IMR-90 (cell line): ENCODE measurements at regions not wholly inside any gene's neighbourhood (a gene's known extent, or its start where the extent isn't known, plus 50 kb on each side); places are given as distances from the start of the nearest gene placed in this dataset.

Experiments used
- ATAC-seq: fragments of 200-7000 bp; cut with Tn5 transposase; 2 replicates; pipeline ENCODE4 v1.9.1; 2020; ENCODE audit warnings: low read depth, mild to moderate bottlenecking, moderate library complexity
- BruUV-seq: library from RNA; stranded (reverse); fragments of 400-500 nt; replicated peaks from 2 replicates; lab custom pipeline; 2021; lab: Mats Ljungman, UMichigan
- CTCF ChIA-PET: fragments of 300-600 bp; formaldehyde crosslinking; extraction: SDS; loops from one replicate; lab custom pipeline; 2021; ENCODE audit warnings: antibody characterized with exemption; lab: Yijun Ruan, JAX
- POLR2A ChIA-PET: fragments of 300-600 bp; sonication (Branson Sonifier 250); formaldehyde crosslinking; loops from one replicate; lab custom pipeline; 2022; ENCODE audit warnings: antibody characterized with exemption; ENCODE audit not compliant: unreplicated experiment; lab: Charles Lee
- DNase-seq: peaks from one replicate; pipeline ENCODE4 v3.0.0; 2013
- H2AFZ ChIP-seq: replicated peaks from 2 replicates; pipeline ENCODE3; 2013; ENCODE audit warnings: low read length, mild to moderate bottlenecking; ENCODE audit not compliant: poor library complexity
- H2AK5ac ChIP-seq: 2 replicates; pipeline ENCODE4 v1.6.1; 2013; ENCODE audit warnings: low read depth, low read length, inconsistent platforms
- H2AK9ac ChIP-seq: replicated peaks from 2 replicates; pipeline ENCODE3; 2013; ENCODE audit warnings: mild to moderate bottlenecking, low read depth, low read length, moderate library complexity; ENCODE audit not compliant: poor library complexity
- H2BK120ac ChIP-seq: 2 replicates; pipeline ENCODE4 v1.6.1; 2013; ENCODE audit warnings: low read depth, low read length, inconsistent platforms
- H2BK15ac ChIP-seq: 3 replicates; pipeline ENCODE4 v1.6.1; 2013; ENCODE audit warnings: low read depth, low read length, inconsistent platforms
- H2BK20ac ChIP-seq: 2 replicates; pipeline ENCODE4 v1.6.1; 2013; ENCODE audit warnings: low read depth, mild to moderate bottlenecking, inconsistent platforms, low read length, moderate library complexity
- H2BK5ac ChIP-seq: 2 replicates; pipeline ENCODE4 v1.6.1; 2013; ENCODE audit warnings: mild to moderate bottlenecking, low read depth, low read length, inconsistent platforms; ENCODE audit not compliant: poor library complexity, severe bottlenecking
- H3K14ac ChIP-seq: replicated peaks from 2 replicates; pipeline ENCODE4 v1.6.1; 2013; ENCODE audit warnings: low read depth, low read length, inconsistent platforms
- H3K18ac ChIP-seq: 2 replicates; pipeline ENCODE4 v1.6.1; 2013; ENCODE audit warnings: low read depth, low read length, control low read depth
- H3K23ac ChIP-seq: 2 replicates; pipeline ENCODE4 v1.6.1; 2013; ENCODE audit warnings: low read depth, low read length, inconsistent platforms
- H3K27ac ChIP-seq: 2 replicates; pipeline ENCODE4 v1.5.1; 2013; ENCODE audit warnings: mild to moderate bottlenecking, control low read depth, low read length; ENCODE audit not compliant: insufficient read depth
- H3K27me3 ChIP-seq: 2 replicates; pipeline ENCODE4 v1.6.1; 2013; ENCODE audit warnings: low read length; ENCODE audit not compliant: control insufficient read depth, insufficient read depth
- H3K36me3 ChIP-seq: 2 replicates; pipeline ENCODE4 v1.6.1; 2013; ENCODE audit warnings: low read length, mixed read lengths; ENCODE audit not compliant: control insufficient read depth, insufficient read depth
- H3K4ac ChIP-seq: 2 replicates; pipeline ENCODE4 v1.6.1; 2013; ENCODE audit warnings: low read depth, low read length, inconsistent platforms
- H3K4me1 ChIP-seq: 2 replicates; pipeline ENCODE4 v1.6.1; 2013; ENCODE audit warnings: low read length, mixed read lengths; ENCODE audit not compliant: control insufficient read depth, insufficient read depth
- H3K4me2 ChIP-seq: 2 replicates; pipeline ENCODE4 v1.6.1; 2013; ENCODE audit warnings: low read depth, mild to moderate bottlenecking, control low read depth, low read length, moderate library complexity
- H3K4me3 ChIP-seq: 2 replicates; pipeline ENCODE4 v1.5.1; 2013; ENCODE audit warnings: low read depth, mild to moderate bottlenecking, control low read depth, low read length, moderate library complexity; ENCODE audit not compliant: insufficient read depth
- H3K56ac ChIP-seq: 2 replicates; pipeline ENCODE4 v1.6.1; 2013; ENCODE audit warnings: low read length, inconsistent platforms; ENCODE audit not compliant: insufficient read depth; ENCODE audit errors: extremely low read depth
- H3K79me1 ChIP-seq, 2 experiments: 2 replicates each; pipeline ENCODE4 v1.6.1; 2013; ENCODE audit warnings: low read length in 2 of 2, inconsistent platforms in 1 of 2, low read depth in 1 of 2
- H3K9ac ChIP-seq: 2 replicates; pipeline ENCODE4 v1.6.1; 2013; ENCODE audit warnings: low read depth, low read length, control low read depth
- H3K9me1 ChIP-seq: 2 replicates; pipeline ENCODE4 v1.6.1; 2013; ENCODE audit warnings: low read length, inconsistent platforms; ENCODE audit not compliant: insufficient read depth
- H3K9me3 ChIP-seq: 2 replicates; pipeline ENCODE4 v1.6.1; 2013; ENCODE audit warnings: low read length; ENCODE audit not compliant: control insufficient read depth, insufficient read depth
- H4K20me1 ChIP-seq: 2 replicates; pipeline ENCODE4 v1.6.1; 2013; ENCODE audit warnings: low read length, inconsistent platforms; ENCODE audit not compliant: insufficient read depth
- H4K5ac ChIP-seq: 2 replicates; pipeline ENCODE4 v1.6.1; 2013; ENCODE audit warnings: mild to moderate bottlenecking, low read depth, low read length, control low read depth
- H4K8ac ChIP-seq, 2 experiments: 2 replicates each; pipeline ENCODE4 v1.6.1; 2013; ENCODE audit warnings: low read depth in 2 of 2, low read length in 2 of 2, control low read depth in 1 of 2, inconsistent platforms in 1 of 2
- H4K91ac ChIP-seq: 2 replicates; pipeline ENCODE4 v1.6.1; 2013; ENCODE audit warnings: low read depth, low read length, inconsistent platforms; ENCODE audit not compliant: insufficient read depth
- CHD1 ChIP-seq: IDR thresholded peaks from 2 replicates; pipeline ENCODE4 v1.6.1; 2012; ENCODE audit warnings: low read depth, low read length, improper control_type of control experiment
- FOS ChIP-seq: fragments of 150-350 bp; IDR thresholded peaks from 2 replicates; pipeline ENCODE4 v1.6.1; 2016; ENCODE audit warnings: low read depth, low read length
- MAFK ChIP-seq: IDR thresholded peaks from 2 replicates; pipeline ENCODE4 v1.6.1; 2012; ENCODE audit warnings: low read depth, low read length, improper control_type of control experiment
- MAZ ChIP-seq: IDR thresholded peaks from 2 replicates; pipeline ENCODE4 v1.6.1; 2012; ENCODE audit warnings: low read depth, mild to moderate bottlenecking, low read length, improper control_type of control experiment, moderate library complexity, borderline replicate concordance
- POLR2A ChIP-seq: IDR thresholded peaks from 2 replicates; pipeline ENCODE4 v1.6.1; 2012; ENCODE audit warnings: mild to moderate bottlenecking, low read depth, low read length
- RFX5 ChIP-seq: IDR thresholded peaks from 2 replicates; pipeline ENCODE4 v1.8.0; 2012; ENCODE audit warnings: low read depth, mild to moderate bottlenecking, low read length, moderate library complexity
- WGBS, 2 experiments: methylation state at CpG; one replicate each; pipeline versions ENCODE4 v1.1.5 to v1.1.7; 2013; ENCODE audit warnings: missing lambda C conversion rate in 2 of 2; ENCODE audit not compliant: insufficient read length in 1 of 2; ENCODE audit errors: extremely low coverage in 2 of 2; 5-methylcytosine and 5-hydroxymethylcytosine counted together
- dilution Hi-C: fragments of 300-500 bp; cut with HindIII; formaldehyde crosslinking; loops from one replicate; pipeline ENCODE4 v1.14.3; 2018; ENCODE audit warnings: low sequenced_read_pairs; ENCODE audit not compliant: unreplicated experiment
- in situ Hi-C: fragments of 300-500 bp; cut with MboI; formaldehyde crosslinking; loops from 3 replicates; pipeline ENCODE4 v1.14.3; 2019; ENCODE audit warnings: low sequenced_read_pairs, inconsistent platforms, mixed read lengths
- intact Hi-C: fragments of 100-400 bp; cut with micrococcal nuclease; formaldehyde crosslinking; loops from 2 replicates; pipeline ENCODE4 v1.10.0; 2022
- TF ChIP-seq, protein P1 (sequence below): fragments of 150-350 bp; IDR thresholded peaks from 2 replicates; pipeline ENCODE4 v1.6.1; 2017; ENCODE audit warnings: mild to moderate bottlenecking, antibody characterized with exemption, low read length, low read depth

- in situ Hi-C loops: no loop called here
- no peaks in the 10 kb centered on the region for H3K9me1 ChIP-seq
- no TSS peak for BruUV-seq
Observed at GRCh38 chr12:97758194-97758501, 295.5 kb downstream of the RMST start.

More at GRCh38 chr12:97758194-97758501, 295.5 kb downstream of the RMST start:
- dilution Hi-C loops (no loop called here), intact Hi-C loops (no loop called here)
- POLR2A ChIA-PET: no interaction called here
- H3K23ac ChIP-seq: no peak overlapping the region
- H3K9me3 ChIP-seq: peaks cover 7% of the 10 kb centered on the region
- H3K14ac ChIP-seq: no peak overlapping the region
- no peak overlapping the region for H3K18ac ChIP-seq
- DNase-seq (no peak), ATAC-seq (no peak)
- no peak overlapping the region for H2AFZ ChIP-seq
- no peak overlapping the region for H2BK120ac ChIP-seq
- H4K5ac ChIP-seq: no peak overlapping the region
- TF ChIP-seq RFX5 (no peak), CHD1 (no peak), MAZ (no peak), POLR2A (no peak), FOS (no peak), MAFK (no peak)
- TF ChIP-seq, protein P1, sequence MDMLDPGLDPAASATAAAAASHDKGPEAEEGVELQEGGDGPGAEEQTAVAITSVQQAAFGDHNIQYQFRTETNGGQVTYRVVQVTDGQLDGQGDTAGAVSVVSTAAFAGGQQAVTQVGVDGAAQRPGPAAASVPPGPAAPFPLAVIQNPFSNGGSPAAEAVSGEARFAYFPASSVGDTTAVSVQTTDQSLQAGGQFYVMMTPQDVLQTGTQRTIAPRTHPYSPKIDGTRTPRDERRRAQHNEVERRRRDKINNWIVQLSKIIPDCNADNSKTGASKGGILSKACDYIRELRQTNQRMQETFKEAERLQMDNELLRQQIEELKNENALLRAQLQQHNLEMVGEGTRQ: no peak
- no peak overlapping the region for H3K4me3 ChIP-seq
- no peak overlapping the region for H4K8ac ChIP-seq
- H2BK15ac ChIP-seq: no peak overlapping the region
- H3K36me3 ChIP-seq: no peaks in the 10 kb centered on the region
- H4K20me1 ChIP-seq: no peaks in the 10 kb centered on the region
- CTCF ChIA-PET: no interaction called here
- no CpG with 5 or more reads among the region's 1 CpG for WGBS, 2 experiments
- no peak overlapping the region for H2AK5ac ChIP-seq
- no peaks in the 10 kb centered on the region for H3K27me3 ChIP-seq
- H3K56ac ChIP-seq: no peak overlapping the region
- H2BK5ac ChIP-seq: no peak overlapping the region
- no peaks in the 10 kb centered on the region for H3K4me1 ChIP-seq
- H3K4ac ChIP-seq: no peak overlapping the region
- no peak overlapping the region for H2BK20ac ChIP-seq
- H3K79me1 ChIP-seq: no peaks in the 10 kb centered on the region
- no peak overlapping the region for H3K27ac ChIP-seq
- no peak overlapping the region for H4K91ac ChIP-seq
- H3K9ac ChIP-seq: no peak overlapping the region
- H2AK9ac ChIP-seq: no peak overlapping the region
- H3K4me2 ChIP-seq: no peak overlapping the region
